Mucosa of descending colon (tissue), 3 donors: ENCODE measurements at regions not wholly inside any gene's neighbourhood (a gene's known extent, or its start where the extent isn't known, plus 50 kb on each side); places are given as distances from the start of the nearest gene placed in this dataset.

Experiments
- ATAC-seq: fragments of 200-7000 bp; cut with Tn5 transposase; one replicate; pipeline ENCODE4 v1.9.1; 2020; ENCODE audit warnings: mild to moderate bottlenecking, moderate library complexity
- DNase-seq, 3 donors: peaks; one replicate each; pipeline ENCODE4 v3.0.0-alpha.2; 2020
- H3K36me3 ChIP-seq: fragments of 200-600 bp; one replicate; pipeline ENCODE4 v1.8.0; 2021; ENCODE audit warnings: low read depth, mild to moderate bottlenecking
- H3K4me1 ChIP-seq: fragments of 200-600 bp; one replicate; pipeline ENCODE4 v1.8.0; 2021; ENCODE audit warnings: low read depth, mild to moderate bottlenecking
- H3K4me3 ChIP-seq: fragments of 200-600 bp; one replicate; pipeline ENCODE4 v1.8.0; 2021; ENCODE audit warnings: mild to moderate bottlenecking
- H3K9me3 ChIP-seq: fragments of 200-600 bp; one replicate; pipeline ENCODE4 v1.8.0; 2021; ENCODE audit warnings: mild to moderate bottlenecking
- intact Hi-C, 2 donors: fragments of 100-400 bp; cut with DNase I in 1 of 2; cut with micrococcal nuclease in 1 of 2; formaldehyde crosslinking; loops; one replicate each; pipeline versions ENCODE4 v1.11.0 to v1.11.1; 2022; cut with DNase I, micrococcal nuclease
- TF ChIP-seq, protein P1 (sequence below): fragments of 200-600 bp; IDR thresholded peaks from one replicate; pipeline ENCODE4 v1.8.0; 2022; ENCODE audit warnings: antibody characterized with exemption, mild to moderate bottlenecking
- donor health status: DM: no; HTN: no; CAD: no; lungs with moderate emphysema.
- donor health status: DM: no; HTN: no; CAD: no.
- donor health status: DM: no; HTN: yes; CAD: no.

DNA sequence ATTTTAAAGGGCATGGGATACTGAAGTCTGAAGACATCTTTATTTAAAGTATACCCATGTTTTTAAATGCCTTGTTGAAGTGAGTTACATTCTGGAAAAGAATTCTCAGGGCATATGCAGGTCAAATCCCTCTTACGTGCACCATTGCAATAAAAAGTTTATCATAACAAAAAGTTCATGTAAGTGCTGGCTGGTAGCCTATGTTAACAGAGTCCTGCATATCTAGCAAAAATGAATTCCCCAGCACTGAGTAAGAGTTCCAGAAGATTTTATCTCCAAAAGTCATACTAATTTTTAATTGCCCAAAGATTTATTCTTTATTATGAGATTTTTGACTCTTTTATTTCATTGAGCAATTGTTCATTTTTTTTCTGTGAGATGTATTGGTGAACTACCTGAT lies 104.7 kb upstream of the ROBO1 start:
- H3K4me3 ChIP-seq = no peak overlapping the region
- H3K36me3 ChIP-seq = no peaks in the 10 kb centered on the region
- DNase-seq (no peak), ATAC-seq (no peak)
- intact Hi-C loops = no loop called here
- TF ChIP-seq, protein P1, sequence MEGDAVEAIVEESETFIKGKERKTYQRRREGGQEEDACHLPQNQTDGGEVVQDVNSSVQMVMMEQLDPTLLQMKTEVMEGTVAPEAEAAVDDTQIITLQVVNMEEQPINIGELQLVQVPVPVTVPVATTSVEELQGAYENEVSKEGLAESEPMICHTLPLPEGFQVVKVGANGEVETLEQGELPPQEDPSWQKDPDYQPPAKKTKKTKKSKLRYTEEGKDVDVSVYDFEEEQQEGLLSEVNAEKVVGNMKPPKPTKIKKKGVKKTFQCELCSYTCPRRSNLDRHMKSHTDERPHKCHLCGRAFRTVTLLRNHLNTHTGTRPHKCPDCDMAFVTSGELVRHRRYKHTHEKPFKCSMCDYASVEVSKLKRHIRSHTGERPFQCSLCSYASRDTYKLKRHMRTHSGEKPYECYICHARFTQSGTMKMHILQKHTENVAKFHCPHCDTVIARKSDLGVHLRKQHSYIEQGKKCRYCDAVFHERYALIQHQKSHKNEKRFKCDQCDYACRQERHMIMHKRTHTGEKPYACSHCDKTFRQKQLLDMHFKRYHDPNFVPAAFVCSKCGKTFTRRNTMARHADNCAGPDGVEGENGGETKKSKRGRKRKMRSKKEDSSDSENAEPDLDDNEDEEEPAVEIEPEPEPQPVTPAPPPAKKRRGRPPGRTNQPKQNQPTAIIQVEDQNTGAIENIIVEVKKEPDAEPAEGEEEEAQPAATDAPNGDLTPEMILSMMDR = no peak
- H3K9me3 ChIP-seq = no peaks in the 10 kb centered on the region
- H3K4me1 ChIP-seq = no peaks in the 10 kb centered on the region

DNA sequence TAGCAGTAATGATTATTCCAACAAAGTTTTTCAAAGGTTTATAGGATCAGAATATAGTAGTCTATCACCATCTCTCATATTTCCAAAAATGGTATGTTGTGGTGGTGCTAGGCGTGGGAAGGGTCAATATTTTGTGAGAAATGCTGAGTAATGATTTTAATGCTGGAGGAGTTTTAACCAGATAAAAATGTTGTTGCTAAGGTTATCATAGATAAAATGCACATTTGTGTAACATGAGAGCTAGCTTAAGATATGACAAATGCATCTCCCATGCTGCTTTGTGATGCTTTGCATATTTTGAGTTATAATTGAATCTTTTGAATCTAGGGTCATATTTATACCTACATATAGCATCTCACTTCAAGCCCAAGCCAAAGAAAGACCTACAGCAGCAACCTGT lies 103.9 kb upstream of the ROBO1 start:
- no peak for DNase-seq
- H3K36me3 ChIP-seq = no peaks in the 10 kb centered on the region
- ATAC-seq = no peak
- TF ChIP-seq, protein P1 = no peak
- no peaks in the 10 kb centered on the region for H3K4me1 ChIP-seq
- H3K9me3 ChIP-seq = no peaks in the 10 kb centered on the region
- H3K4me3 ChIP-seq = no peak overlapping the region
- intact Hi-C loops = no loop called here

DNA sequence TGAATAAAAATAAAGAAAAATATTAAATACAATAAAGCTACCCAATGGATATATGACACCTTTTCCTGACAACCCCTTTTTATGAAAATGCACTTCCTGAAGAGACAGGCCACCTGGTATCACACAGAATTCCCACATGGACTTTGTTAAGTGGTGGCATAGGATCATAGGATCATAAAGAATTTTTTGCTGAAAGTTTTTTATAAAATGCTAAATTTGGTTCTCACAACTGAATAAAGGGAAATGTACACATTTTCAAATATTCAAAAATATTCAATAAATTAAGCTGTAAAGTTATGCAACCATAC lies 102.5 kb upstream of the ROBO1 start:
- intact Hi-C loops = no loop called here
- TF ChIP-seq, protein P1 = no peak

DNA sequence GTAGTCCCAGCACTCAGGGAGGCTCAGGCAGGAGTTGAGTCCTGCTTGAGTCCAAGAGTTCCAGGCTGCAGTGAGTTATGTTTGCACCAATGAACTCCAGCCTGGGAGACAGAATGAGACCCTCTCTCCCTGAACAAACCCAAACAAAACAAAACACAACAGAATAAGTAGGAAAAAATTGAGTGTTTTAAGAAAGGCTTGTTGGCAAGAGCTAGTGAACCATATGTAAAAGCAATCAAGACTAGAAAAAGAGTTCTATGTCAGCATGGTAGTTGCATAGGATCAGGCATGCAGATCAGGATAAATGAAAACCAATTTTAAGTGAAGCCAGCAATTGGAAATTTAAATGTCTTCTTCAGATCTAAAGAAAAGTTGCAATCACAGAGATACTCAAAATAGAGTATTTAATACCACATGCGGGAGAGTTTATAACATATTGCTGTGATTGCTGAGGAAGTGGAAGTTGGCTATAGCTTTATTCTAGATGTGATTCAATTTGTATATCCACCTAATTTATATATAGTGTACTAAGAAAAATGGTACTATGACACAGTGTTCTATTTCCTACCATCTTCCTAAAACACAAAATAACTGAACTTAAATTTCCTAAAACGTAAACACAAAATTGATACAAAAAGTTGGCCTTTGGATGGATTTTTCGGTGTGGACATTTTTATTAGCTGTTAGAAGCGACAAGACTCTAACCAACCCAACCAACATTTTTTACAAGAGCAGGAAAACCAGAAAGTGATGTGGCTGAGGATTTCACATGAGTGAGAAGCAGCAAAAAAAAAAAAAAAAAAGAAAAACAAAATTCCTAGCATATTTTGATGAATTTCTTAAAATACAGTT lies 101.9 kb upstream of the ROBO1 start:
- no peaks in the 10 kb centered on the region for H3K4me1 ChIP-seq
- TF ChIP-seq, protein P1 = no peak
- intact Hi-C loops = no loop called here
- no peaks in the 10 kb centered on the region for H3K9me3 ChIP-seq
- DNase-seq (no peak), ATAC-seq (no peak)
- no peak overlapping the region for H3K4me3 ChIP-seq
- no peaks in the 10 kb centered on the region for H3K36me3 ChIP-seq

More for the DNA sequence above, 102.5 kb upstream of the ROBO1 start:
- ATAC-seq (no peak), DNase-seq (no peak)
- H3K36me3 ChIP-seq = no peaks in the 10 kb centered on the region
- H3K4me3 ChIP-seq = no peak overlapping the region
- H3K4me1 ChIP-seq = no peaks in the 10 kb centered on the region
- H3K9me3 ChIP-seq = no peaks in the 10 kb centered on the region

DNA sequence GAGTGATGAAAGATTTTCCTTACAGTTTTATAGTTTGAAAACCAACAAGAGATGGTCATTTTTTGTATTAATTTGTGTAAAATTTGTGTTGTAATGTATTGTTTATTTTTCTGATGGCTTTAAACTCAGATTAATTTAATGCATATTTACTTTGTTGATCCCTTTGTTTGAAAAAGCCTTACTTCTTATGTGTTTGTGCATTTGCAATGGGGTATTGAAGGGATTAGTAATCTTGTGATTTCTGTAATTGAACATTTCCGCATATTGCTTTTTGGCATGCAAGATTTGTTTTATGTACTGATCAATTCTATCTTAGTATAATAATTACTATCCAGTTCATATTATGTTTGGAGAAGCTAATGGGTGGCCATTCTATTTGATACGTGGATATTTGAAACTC lies 98.4 kb upstream of the ROBO1 start:
- H3K4me1 ChIP-seq = no peaks in the 10 kb centered on the region
- H3K36me3 ChIP-seq = no peaks in the 10 kb centered on the region
- TF ChIP-seq, protein P1 = no peak
- no peak overlapping the region for H3K4me3 ChIP-seq
- ATAC-seq (no peak), DNase-seq (no peak)
- H3K9me3 ChIP-seq = no peaks in the 10 kb centered on the region
- intact Hi-C loops = no loop called here
